Activated CD4-positive, alpha-beta T cell treated with anti-CD3 and anti-CD28 coated beads for 36 hours (primary cell): ENCODE measurements at regions not wholly inside any gene's neighbourhood (a gene's known extent, or its start where the extent isn't known, plus 50 kb on each side); places are given as distances from the start of the nearest gene placed in this dataset.
"Not testable (repeated sequence)": the region's sequence is repeated elsewhere in the genome, so short reads cannot be mapped to it uniquely, and the experiment has no call there.

Experiments
- ATAC-seq: fragments of 200-7000 bp; cut with Tn5 transposase; one replicate; pipeline ENCODE4 v1.10.0; 2021; ENCODE audit warnings: mild to moderate bottlenecking, moderate library complexity
- CTCF ChIA-PET: fragments of 350-600 bp; sonication (Branson Sonifier 250); formaldehyde crosslinking; loops from one replicate; lab custom pipeline; 2021; ENCODE audit warnings: antibody characterized with exemption; lab: Charles Lee
- POLR2A ChIA-PET: fragments of 350-600 bp; sonication (Branson Sonifier 250); formaldehyde crosslinking; loops from one replicate; lab custom pipeline; 2021; ENCODE audit warnings: antibody characterized with exemption, inconsistent platforms; lab: Charles Lee
- DNase-seq: peaks from one replicate; pipeline ENCODE4 v3.0.0-alpha.2; 2020
- H3K27ac Mint-ChIP-seq: one replicate; pipeline ENCODE4 v1.8.0; 2021; ENCODE audit warnings: mixed read lengths
- H3K27me3 Mint-ChIP-seq: one replicate; pipeline ENCODE4 v1.8.0; 2021; ENCODE audit warnings: mixed read lengths
- H3K36me3 Mint-ChIP-seq: one replicate; pipeline ENCODE4 v1.8.0; 2021; ENCODE audit warnings: low read depth, mixed read lengths
- H3K4me1 Mint-ChIP-seq: one replicate; pipeline ENCODE4 v1.8.0; 2021; ENCODE audit warnings: mixed read lengths
- H3K4me3 Mint-ChIP-seq: one replicate; pipeline ENCODE4 v1.8.0; 2021; ENCODE audit warnings: mild to moderate bottlenecking, moderate library complexity, mixed read lengths
- H3K9me3 Mint-ChIP-seq: one replicate; pipeline ENCODE4 v1.8.0; 2021; ENCODE audit warnings: low read depth, mixed read lengths
- intact Hi-C, 2 experiments: fragments of 100-400 bp; cut with DNase I in 1 of 2; cut with micrococcal nuclease in 1 of 2; formaldehyde crosslinking; loops; one replicate each; pipeline versions ENCODE4 v1.14.2 to v1.15.1; 2022 to 2024; cut with DNase I, micrococcal nuclease

GRCh38 chr5:32866138-32866537 is 155.0 kb downstream of the NPR3 start:
- H3K4me1 Mint-ChIP-seq, result no peaks in the 10 kb centered on the region
- H3K36me3 Mint-ChIP-seq, result no peaks in the 10 kb centered on the region
- no peak overlapping the region for H3K27ac Mint-ChIP-seq
- no peak overlapping the region for H3K4me3 Mint-ChIP-seq
- DNase-seq (no peak), ATAC-seq (no peak)
- POLR2A ChIA-PET, result no interaction called here
- intact Hi-C loops, result no loop called here
- H3K27me3 Mint-ChIP-seq, result no peaks in the 10 kb centered on the region
- CTCF ChIA-PET, result no interaction called here
- peaks cover 5% of the 10 kb centered on the region for H3K9me3 Mint-ChIP-seq

DNA sequence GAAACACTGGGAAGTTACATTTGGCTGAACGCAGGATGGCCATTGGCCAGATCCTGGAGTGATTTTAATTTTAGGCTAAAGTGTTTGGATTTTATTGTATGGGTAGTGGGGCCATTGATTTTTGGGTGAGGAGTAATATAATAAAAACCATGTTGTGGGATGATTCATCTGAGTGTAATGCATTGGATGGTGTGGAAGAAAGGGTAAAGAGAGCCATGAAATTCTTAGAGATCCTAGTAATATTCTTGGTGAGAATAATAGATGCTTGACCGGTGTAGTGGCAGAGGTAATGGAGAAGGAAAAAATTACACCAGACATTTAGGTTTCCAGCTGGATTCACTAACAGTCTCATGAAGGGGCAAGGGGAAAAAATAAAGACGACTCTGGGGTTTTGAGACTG is 158.1 kb downstream of the NPR3 start:
- no peaks in the 10 kb centered on the region for H3K36me3 Mint-ChIP-seq
- ChIA-PET POLR2A (no interaction called here), CTCF (no interaction called here)
- peaks cover 12% of the 10 kb centered on the region for H3K9me3 Mint-ChIP-seq
- intact Hi-C loops, result no loop called here
- no peak overlapping the region for H3K27ac Mint-ChIP-seq
- H3K27me3 Mint-ChIP-seq, result no peaks in the 10 kb centered on the region
- no peaks in the 10 kb centered on the region for H3K4me1 Mint-ChIP-seq
- H3K4me3 Mint-ChIP-seq, result no peak overlapping the region
- DNase-seq (no peak), ATAC-seq (no peak)

DNA sequence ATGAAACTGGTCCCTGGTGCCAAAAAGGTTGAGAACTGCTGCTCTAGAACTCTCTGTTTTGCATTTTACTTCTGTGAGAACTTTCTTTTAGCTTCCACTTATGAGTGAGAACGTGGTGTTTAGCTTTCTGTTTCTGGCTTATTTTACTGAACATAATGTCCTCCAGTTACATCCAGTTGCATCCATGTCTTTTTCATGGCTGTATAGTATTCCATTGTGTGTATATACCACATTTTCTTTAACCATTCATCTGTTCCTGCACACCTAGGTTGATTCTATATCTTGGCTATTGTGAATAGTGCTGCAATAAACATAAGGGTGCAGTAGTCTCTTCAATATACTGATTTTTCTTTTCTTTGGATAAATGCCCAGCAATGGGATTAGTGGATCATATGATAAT is 165.7 kb downstream of the NPR3 start:
- ChIA-PET CTCF (no interaction called here), POLR2A (no interaction called here)
- no peaks in the 10 kb centered on the region for H3K27me3 Mint-ChIP-seq
- H3K4me1 Mint-ChIP-seq, result no peaks in the 10 kb centered on the region
- no peak overlapping the region for H3K27ac Mint-ChIP-seq
- H3K36me3 Mint-ChIP-seq, result no peaks in the 10 kb centered on the region
- no peak for ATAC-seq
- intact Hi-C loops, result no loop called here
- no peak for DNase-seq
- H3K9me3 Mint-ChIP-seq, result peaks cover 23% of the 10 kb centered on the region
- no peak overlapping the region for H3K4me3 Mint-ChIP-seq

DNA sequence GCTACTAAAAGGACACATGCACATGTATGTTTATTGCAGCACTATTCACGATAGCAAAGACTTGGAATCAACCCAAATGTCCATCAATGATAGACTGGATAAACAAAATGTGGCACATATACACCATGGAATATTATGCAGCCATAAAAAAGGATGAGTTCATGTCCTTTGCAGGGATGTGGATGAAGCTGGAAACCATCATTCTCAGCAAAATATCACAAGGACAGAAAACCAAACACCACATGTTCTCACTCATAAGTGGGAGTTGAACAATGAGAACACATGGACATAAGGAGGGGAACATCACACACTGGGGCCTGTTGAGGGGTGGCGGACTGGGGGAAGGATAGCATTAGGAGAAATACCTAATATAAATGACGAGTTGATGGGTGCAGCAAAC is 168.2 kb downstream of the NPR3 start:
- H3K27me3 Mint-ChIP-seq, H3K4me3 Mint-ChIP-seq, POLR2A ChIA-PET, H3K27ac Mint-ChIP-seq, ATAC-seq, H3K4me1 Mint-ChIP-seq, intact Hi-C loops, CTCF ChIA-PET, H3K36me3 Mint-ChIP-seq, DNase-seq: not testable (repeated sequence)
- H3K9me3 Mint-ChIP-seq, result peaks cover 25% of the 10 kb centered on the region

DNA sequence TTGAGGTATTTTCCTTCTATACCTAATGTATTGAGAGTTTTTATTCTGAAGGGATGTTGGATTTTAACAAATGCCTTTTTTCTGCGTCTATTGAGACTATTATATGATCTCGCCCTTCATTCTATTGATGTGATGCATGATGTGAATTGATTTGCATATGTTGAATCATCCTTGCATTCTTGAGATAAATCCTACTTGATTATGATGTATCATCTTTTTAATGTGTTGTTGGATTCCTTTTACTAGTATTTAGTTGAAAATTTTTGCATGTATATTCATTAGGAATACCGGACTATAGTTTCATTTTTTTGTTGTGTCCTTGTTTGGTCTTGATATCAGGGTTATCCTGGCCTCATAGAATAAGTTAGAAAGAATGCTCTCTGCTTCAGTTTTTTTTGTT is 169.7 kb downstream of the NPR3 start:
- Mint-ChIP-seq H3K4me3 (no peak overlapping the region), H3K4me1 (no peaks in the 10 kb centered on the region), H3K36me3 (no peaks in the 10 kb centered on the region), H3K27me3 (no peaks in the 10 kb centered on the region), H3K27ac (no peak overlapping the region), H3K9me3 (peaks cover 25% of the 10 kb centered on the region)
- DNase-seq, result no peak
- no peak for ATAC-seq
- CTCF ChIA-PET, result interaction anchor here (0.6 kb wide), 1 partner anchor 28 kb away, joined by 3 read pairs; no protein-coding TSS in a partner anchor
- intact Hi-C loops, result no loop called here
- POLR2A ChIA-PET, result no interaction called here

- Mint-ChIP-seq H3K9me3 (peaks cover 9% of the 10 kb centered on the region), H3K36me3 (no peaks in the 10 kb centered on the region), H3K4me3 (no peak overlapping the region), H3K27me3 (no peaks in the 10 kb centered on the region), H3K27ac (no peak overlapping the region), H3K4me1 (no peaks in the 10 kb centered on the region)
- intact Hi-C loops, result no loop called here
- ATAC-seq (no peak), DNase-seq (no peak)
- ChIA-PET CTCF (interaction anchor here (0.7 kb wide), 1 partner anchor 337 kb away, joined by 3 read pairs; no protein-coding TSS in a partner anchor), POLR2A (no interaction called here)
Observed at GRCh38 chr5:32887390-32887789, 176.3 kb downstream of the NPR3 start.

GRCh38 chr5:32889078-32889477 is 178.0 kb downstream of the NPR3 start:
- ChIA-PET POLR2A (no interaction called here), CTCF (interaction anchor here (1.0 kb wide), 1 partner anchor 27 kb away, joined by 3 read pairs; no protein-coding TSS in a partner anchor)
- intact Hi-C loops, result no loop called here
- no peaks in the 10 kb centered on the region for H3K4me1 Mint-ChIP-seq
- H3K27me3 Mint-ChIP-seq, result no peaks in the 10 kb centered on the region
- H3K4me3 Mint-ChIP-seq, result no peak overlapping the region
- DNase-seq, result no peak
- no peaks in the 10 kb centered on the region for H3K36me3 Mint-ChIP-seq
- no peak overlapping the region for H3K27ac Mint-ChIP-seq
- ATAC-seq, result no peak
- peaks cover 2% of the 10 kb centered on the region for H3K9me3 Mint-ChIP-seq

GRCh38 chr5:32903613-32904012 is 192.5 kb downstream of the NPR3 start:
- ChIA-PET POLR2A (no interaction called here), CTCF (no interaction called here)

DNA sequence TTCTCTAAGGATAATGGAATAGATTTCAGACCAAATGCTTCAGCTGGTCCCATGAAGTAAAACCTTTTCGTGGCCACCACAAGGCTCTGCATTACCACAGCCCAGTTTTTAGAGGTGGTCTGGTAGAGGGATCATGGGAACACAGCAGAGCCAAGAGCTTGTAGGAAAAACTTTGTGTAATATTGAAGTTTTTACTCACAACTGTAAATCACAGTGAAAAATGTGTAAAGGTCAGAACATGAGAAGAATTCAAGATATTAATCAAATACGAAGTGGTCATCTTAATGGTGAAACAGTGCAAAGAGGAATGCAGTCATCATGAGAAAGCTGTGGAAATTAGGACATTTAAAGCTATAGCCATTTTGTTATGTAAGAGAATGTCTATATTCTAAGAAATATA is 197.5 kb downstream of the NPR3 start:
- Mint-ChIP-seq H3K9me3 (peaks cover 19% of the 10 kb centered on the region), H3K27ac (no peak overlapping the region), H3K4me1 (no peaks in the 10 kb centered on the region), H3K27me3 (no peaks in the 10 kb centered on the region), H3K4me3 (no peak overlapping the region), H3K36me3 (no peaks in the 10 kb centered on the region)
- DNase-seq (no peak), ATAC-seq (no peak)
- POLR2A ChIA-PET, result no interaction called here
- CTCF ChIA-PET, result no interaction called here
- intact Hi-C loops, result no loop called here

More at GRCh38 chr5:32903613-32904012, 192.5 kb downstream of the NPR3 start:
- peaks cover 11% of the 10 kb centered on the region for H3K9me3 Mint-ChIP-seq
- no peaks in the 10 kb centered on the region for H3K36me3 Mint-ChIP-seq
- H3K4me3 Mint-ChIP-seq, result no peak overlapping the region
- DNase-seq (no peak), ATAC-seq (no peak)
- H3K27me3 Mint-ChIP-seq, result no peaks in the 10 kb centered on the region
- intact Hi-C loops, result no loop called here
- no peaks in the 10 kb centered on the region for H3K4me1 Mint-ChIP-seq
- H3K27ac Mint-ChIP-seq, result no peak overlapping the region

- no peak overlapping the region for H3K4me3 Mint-ChIP-seq
- ATAC-seq, result no peak
- intact Hi-C loops, result no loop called here
- H3K27ac Mint-ChIP-seq, result no peak overlapping the region
- DNase-seq, result no peak
- no peaks in the 10 kb centered on the region for H3K27me3 Mint-ChIP-seq
- no peaks in the 10 kb centered on the region for H3K4me1 Mint-ChIP-seq
- H3K9me3 Mint-ChIP-seq, result peaks cover 19% of the 10 kb centered on the region
- no peaks in the 10 kb centered on the region for H3K36me3 Mint-ChIP-seq
- ChIA-PET POLR2A (no interaction called here), CTCF (no interaction called here)
Observed at GRCh38 chr5:32909207-32909606, 198.1 kb downstream of the NPR3 start.

DNA sequence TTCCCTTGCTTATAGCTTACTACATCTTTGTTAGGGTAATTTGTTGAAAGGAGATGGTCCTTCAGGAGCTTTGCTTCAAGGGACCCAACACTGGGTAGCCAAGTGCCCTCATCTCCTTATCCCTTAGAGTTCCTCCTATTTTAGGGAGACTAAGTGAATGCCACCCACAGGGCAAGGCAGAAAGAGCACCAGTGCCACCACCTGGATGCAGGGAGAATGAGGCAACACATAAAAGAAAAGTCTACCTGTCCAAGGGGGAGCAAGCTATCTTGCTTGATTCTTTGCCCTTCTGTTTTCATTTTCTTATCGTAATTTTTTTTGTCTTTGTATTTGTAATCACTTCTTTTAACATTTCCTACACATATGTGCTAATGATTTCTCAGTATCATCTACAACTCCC is 205.5 kb downstream of the NPR3 start:
- no peaks in the 10 kb centered on the region for H3K4me1 Mint-ChIP-seq
- CTCF ChIA-PET, result interaction anchor here (0.8 kb wide), 1 partner anchor 206 kb away, joined by 3 read pairs; no protein-coding TSS in a partner anchor
- H3K36me3 Mint-ChIP-seq, result no peaks in the 10 kb centered on the region
- ATAC-seq (no peak), DNase-seq (peak; percentile 10)
- POLR2A ChIA-PET, result no interaction called here
- no peaks in the 10 kb centered on the region for H3K27me3 Mint-ChIP-seq
- peaks cover 3% of the 10 kb centered on the region for H3K9me3 Mint-ChIP-seq
- no peak overlapping the region for H3K4me3 Mint-ChIP-seq
- intact Hi-C loops, result no loop called here
- no peak overlapping the region for H3K27ac Mint-ChIP-seq

DNA sequence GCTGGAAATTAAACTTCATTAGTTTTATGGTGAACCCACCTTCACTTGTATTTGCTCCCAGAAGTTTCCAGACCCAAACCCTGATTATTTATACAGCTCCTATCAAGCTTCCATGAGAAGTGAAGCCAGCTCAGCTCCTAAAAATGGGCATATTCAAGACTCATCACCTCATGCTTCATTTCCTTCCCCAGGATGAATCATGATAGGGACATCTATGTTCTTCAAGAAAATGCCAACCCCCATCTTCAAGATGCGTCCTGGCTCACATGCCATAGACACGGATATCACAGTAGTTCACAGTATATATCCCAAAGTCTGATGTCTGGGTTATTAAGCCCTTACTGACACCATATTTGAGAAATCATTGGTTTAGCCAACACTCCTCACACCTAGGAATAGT is 217.6 kb downstream of the NPR3 start:
- DNase-seq, result no peak
- ATAC-seq, result no peak
- H3K36me3 Mint-ChIP-seq, result no peaks in the 10 kb centered on the region
- intact Hi-C loops, result no loop called here
- no peaks in the 10 kb centered on the region for H3K4me1 Mint-ChIP-seq
- no peak overlapping the region for H3K27ac Mint-ChIP-seq
- H3K4me3 Mint-ChIP-seq, result no peak overlapping the region
- CTCF ChIA-PET, result interaction anchor here (1.0 kb wide), 1 partner anchor 12 kb away, joined by 3 read pairs; no protein-coding TSS in a partner anchor
- peaks cover 1% of the 10 kb centered on the region for H3K9me3 Mint-ChIP-seq
- H3K27me3 Mint-ChIP-seq, result no peaks in the 10 kb centered on the region
- POLR2A ChIA-PET, result no interaction called here

- H3K27me3 Mint-ChIP-seq, H3K4me3 Mint-ChIP-seq, POLR2A ChIA-PET, intact Hi-C loops, H3K4me1 Mint-ChIP-seq, H3K27ac Mint-ChIP-seq, ATAC-seq, H3K36me3 Mint-ChIP-seq, CTCF ChIA-PET, H3K9me3 Mint-ChIP-seq, DNase-seq: not testable (repeated sequence)
Observed at GRCh38 chr5:32931438-32931837, 220.3 kb downstream of the NPR3 start.
